ENCODE measurements at regions not wholly inside any gene's neighbourhood (a gene's known extent, or its start where the extent isn't known, plus 50 kb on each side); places are given as distances from the start of the nearest gene placed in this dataset.

GRCh38 chr2:129609224-129609623 lies 370.2 kb upstream of the RAB6C start:
- H3K27ac ChIP-seq (replicated peaks), result no peak overlapping the region
- intact Hi-C loops (cut with micrococcal nuclease), result no loop called here
- DNase-seq, result no peak
- peaks cover 23% of the 10 kb centered on the region for H3K27me3 ChIP-seq (ENCODE audit: low read depth)
- H3K4me3 ChIP-seq, result no peak overlapping the region
- H3K36me3 ChIP-seq, result no peaks in the 10 kb centered on the region
- peaks cover 10% of the 10 kb centered on the region for H3K9me3 ChIP-seq (replicated peaks)
- peaks cover 16% of the 10 kb centered on the region for H3K4me1 ChIP-seq
- no peak for TF ChIP-seq CTCF (IDR thresholded peaks at IDR 0.05; ENCODE audit: borderline replicate concordance)

GRCh38 chr2:129610766-129611165 lies 368.7 kb upstream of the RAB6C start:
- Histone ChIP-seq H3K9me3 (replicated peaks) (peaks cover 10% of the 10 kb centered on the region), H3K36me3 (no peaks in the 10 kb centered on the region), H3K27ac (replicated peaks) (no peak overlapping the region), H3K4me1 (peaks cover 4% of the 10 kb centered on the region), H3K27me3 (ENCODE audit: low read depth) (peaks cover 36% of the 10 kb centered on the region), H3K4me3 (no peak overlapping the region)
- no peak for TF ChIP-seq CTCF (IDR thresholded peaks at IDR 0.05; ENCODE audit: borderline replicate concordance)
- intact Hi-C loops (cut with micrococcal nuclease), result no loop called here
- no peak for DNase-seq

GRCh38 chr2:129611471-129611870 lies 368.0 kb upstream of the RAB6C start:
- peaks cover 34% of the 10 kb centered on the region for H3K27me3 ChIP-seq (ENCODE audit: low read depth)

GRCh38 chr2:129619471-129619870 lies 360.0 kb upstream of the RAB6C start:
- H3K27me3 ChIP-seq (ENCODE audit: low read depth), result peaks cover 63% of the 10 kb centered on the region
- no peak for TF ChIP-seq CTCF (IDR thresholded peaks at IDR 0.05; ENCODE audit: borderline replicate concordance)
- DNase-seq, result no peak
- H3K27ac ChIP-seq (replicated peaks), result no peak overlapping the region
- no peak overlapping the region for H3K4me3 ChIP-seq
- intact Hi-C loops (cut with micrococcal nuclease), result no loop called here
- H3K9me3 ChIP-seq (replicated peaks), result no peaks in the 10 kb centered on the region
- H3K36me3 ChIP-seq, result no peaks in the 10 kb centered on the region
- H3K4me1 ChIP-seq, result no peaks in the 10 kb centered on the region

More at GRCh38 chr2:129611471-129611870, 368.0 kb upstream of the RAB6C start:
- Histone ChIP-seq H3K36me3 (no peaks in the 10 kb centered on the region), H3K9me3 (replicated peaks) (peaks cover 10% of the 10 kb centered on the region), H3K4me3 (no peak overlapping the region), H3K27ac (replicated peaks) (no peak overlapping the region), H3K4me1 (no peaks in the 10 kb centered on the region)
- intact Hi-C loops (cut with micrococcal nuclease), result no loop called here
- TF ChIP-seq CTCF (IDR thresholded peaks at IDR 0.05; ENCODE audit: borderline replicate concordance), result no peak
- no peak for DNase-seq

- no peak for TF ChIP-seq CTCF (IDR thresholded peaks at IDR 0.05; ENCODE audit: borderline replicate concordance)
- Histone ChIP-seq H3K27me3 (ENCODE audit: low read depth) (peaks cover 54% of the 10 kb centered on the region), H3K4me1 (no peaks in the 10 kb centered on the region), H3K27ac (replicated peaks) (no peak overlapping the region), H3K4me3 (no peak overlapping the region), H3K9me3 (replicated peaks) (no peaks in the 10 kb centered on the region), H3K36me3 (no peaks in the 10 kb centered on the region)
- DNase-seq, result no peak
- intact Hi-C loops (cut with micrococcal nuclease), result no loop called here
These were observed 359.1 kb upstream of the RAB6C start for GRCh38 chr2:129620411-129620810.

- no peak for TF ChIP-seq CTCF (IDR thresholded peaks at IDR 0.05; ENCODE audit: borderline replicate concordance)
- no peak overlapping the region for H3K4me3 ChIP-seq
- DNase-seq, result no peak
These were observed 355.7 kb upstream of the RAB6C start for GRCh38 chr2:129623783-129624182.

More at GRCh38 chr2:129623783-129624182, 355.7 kb upstream of the RAB6C start:
- H3K36me3 ChIP-seq, result no peaks in the 10 kb centered on the region
- peaks cover 25% of the 10 kb centered on the region for H3K27me3 ChIP-seq (ENCODE audit: low read depth)
- no peaks in the 10 kb centered on the region for H3K9me3 ChIP-seq (replicated peaks)
- intact Hi-C loops (cut with micrococcal nuclease), result no loop called here
- no peaks in the 10 kb centered on the region for H3K4me1 ChIP-seq
- no peak overlapping the region for H3K27ac ChIP-seq (replicated peaks)

Data from left ventricle myocardium inferior (tissue), 1 donor.